H9 (cell line): ENCODE measurements at regions not wholly inside any gene's neighbourhood (a gene's known extent, or its start where the extent isn't known, plus 50 kb on each side); places are given as distances from the start of the nearest gene placed in this dataset.

ENCODE experiments used
- DNase-seq: peaks from one replicate; pipeline ENCODE4 v3.0.0-alpha.2; 2017
- H2AFZ ChIP-seq: one replicate; pipeline ENCODE4 v1.6.1; 2013; ENCODE audit warnings: mild to moderate bottlenecking, low read length, control low read depth, moderate library complexity
- H2AK5ac ChIP-seq: 2 replicates; pipeline ENCODE4 v1.6.1; 2013; ENCODE audit warnings: low read length, control low read depth, mixed read lengths; ENCODE audit not compliant: insufficient read length
- H2BK120ac ChIP-seq: one replicate; pipeline ENCODE4 v1.6.1; 2013; ENCODE audit warnings: low read depth, mild to moderate bottlenecking, low read length, control low read depth, inconsistent platforms; ENCODE audit not compliant: poor library complexity, severe bottlenecking
- H2BK12ac ChIP-seq: 2 replicates; pipeline ENCODE4 v1.6.1; 2013; ENCODE audit warnings: low read length, control low read depth, mixed read lengths, low read depth; ENCODE audit not compliant: insufficient read length
- H2BK15ac ChIP-seq: 2 replicates; pipeline ENCODE4 v1.6.1; 2013; ENCODE audit warnings: low read depth, low read length, control low read depth
- H2BK20ac ChIP-seq: one replicate; pipeline ENCODE4 v1.6.1; 2013; ENCODE audit warnings: low read depth, mild to moderate bottlenecking, low read length, control low read depth, inconsistent platforms; ENCODE audit not compliant: poor library complexity, severe bottlenecking
- H2BK5ac ChIP-seq: 2 replicates; pipeline ENCODE4 v1.6.1; 2013; ENCODE audit warnings: low read length, control low read depth, mixed read lengths; ENCODE audit not compliant: insufficient read length
- H3K14ac ChIP-seq: 2 replicates; pipeline ENCODE4 v1.6.1; 2013; ENCODE audit warnings: low read length, control low read depth; ENCODE audit not compliant: insufficient read depth
- H3K18ac ChIP-seq: 2 replicates; pipeline ENCODE4 v1.6.1; 2013; ENCODE audit warnings: low read depth, mild to moderate bottlenecking, mixed read lengths, low read length, control low read depth; ENCODE audit not compliant: insufficient read length
- H3K23ac ChIP-seq: 2 replicates; pipeline ENCODE4 v1.6.1; 2013; ENCODE audit warnings: low read length, control low read depth, mixed read lengths, low read depth; ENCODE audit not compliant: insufficient read length
- H3K23me2 ChIP-seq: 2 replicates; pipeline ENCODE4 v1.6.1; 2013; ENCODE audit warnings: low read depth, mild to moderate bottlenecking, mixed read lengths, low read length, control low read depth; ENCODE audit not compliant: insufficient read length, poor library complexity, severe bottlenecking
- H3K27ac ChIP-seq: 2 replicates; pipeline ENCODE4 v1.5.1; 2013; ENCODE audit warnings: low read length, control low read depth, mixed read lengths, low read depth; ENCODE audit not compliant: insufficient read length
- H3K27me3 ChIP-seq: 2 replicates; pipeline ENCODE4 v1.6.1; 2013; ENCODE audit warnings: low read length, control low read depth, inconsistent platforms; ENCODE audit not compliant: insufficient read depth
- H3K4ac ChIP-seq: 2 replicates; pipeline ENCODE4 v1.6.1; 2013; ENCODE audit warnings: low read depth, mild to moderate bottlenecking, control low read depth, inconsistent platforms, low read length, moderate library complexity
- H3K4me1 ChIP-seq: 2 replicates; pipeline ENCODE4 v1.6.1; 2013; ENCODE audit warnings: low read length, control low read depth, inconsistent platforms; ENCODE audit not compliant: insufficient read depth
- H3K4me2 ChIP-seq: 2 replicates; pipeline ENCODE4 v1.6.1; 2013; ENCODE audit warnings: low read length, control low read depth, mixed read lengths; ENCODE audit not compliant: insufficient read length, insufficient read depth
- H3K56ac ChIP-seq: 2 replicates; pipeline ENCODE4 v1.6.1; 2013; ENCODE audit warnings: low read depth, mild to moderate bottlenecking, mixed read lengths, low read length, control low read depth; ENCODE audit not compliant: insufficient read length
- H3K79me1 ChIP-seq: 2 replicates; pipeline ENCODE4 v1.6.1; 2013; ENCODE audit warnings: low read depth, mild to moderate bottlenecking, moderate library complexity, low read length, control low read depth, inconsistent platforms; ENCODE audit not compliant: insufficient read depth, poor library complexity, severe bottlenecking
- H3K79me2 ChIP-seq: 2 replicates; pipeline ENCODE4 v1.6.1; 2013; ENCODE audit warnings: low read length, control low read depth, inconsistent platforms; ENCODE audit not compliant: insufficient read depth
- H3K9ac ChIP-seq: 2 replicates; pipeline ENCODE4 v1.6.1; 2013; ENCODE audit warnings: low read length, control low read depth, mixed read lengths; ENCODE audit not compliant: insufficient read length; ENCODE audit errors: extremely low read depth
- H3K9me3 ChIP-seq: one replicate; pipeline ENCODE4 v1.6.1; 2013; ENCODE audit warnings: low read depth, low read length, inconsistent platforms; ENCODE audit not compliant: control insufficient read depth
- H3T11ph ChIP-seq: one replicate; pipeline ENCODE4 v1.6.1; 2013; ENCODE audit warnings: mild to moderate bottlenecking, low read length, control low read depth, inconsistent platforms
- H4K20me1 ChIP-seq: one replicate; pipeline ENCODE4 v1.6.1; 2013; ENCODE audit not compliant: control insufficient read depth, insufficient read length, insufficient read depth
- H4K5ac ChIP-seq: 2 replicates; pipeline ENCODE4 v1.6.1; 2013; ENCODE audit warnings: low read depth, mild to moderate bottlenecking, mixed read lengths, low read length, control low read depth; ENCODE audit not compliant: insufficient read length
- H4K8ac ChIP-seq: replicated peaks from 2 replicates; pipeline ENCODE4 v1.6.1; 2013; ENCODE audit warnings: low read length, control low read depth, mixed read lengths, low read depth; ENCODE audit not compliant: insufficient read length
- H4K91ac ChIP-seq: 2 replicates; pipeline ENCODE4 v1.6.1; 2013; ENCODE audit warnings: low read depth, mild to moderate bottlenecking, moderate library complexity, mixed read lengths, low read length, control low read depth; ENCODE audit not compliant: insufficient read length
- H3K27ac Mint-ChIP-seq, 3 experiments: 2 replicates in 2 of 3; 3 replicates in 1 of 3; pipeline ENCODE4 v1.8.0; 2020 to 2021; ENCODE audit warnings: mixed read lengths in 3 of 3, mild to moderate bottlenecking in 1 of 3, moderate library complexity in 1 of 3
- H3K27me3 Mint-ChIP-seq: 2 replicates; pipeline ENCODE4 v1.8.0; 2021; ENCODE audit warnings: low read depth, mild to moderate bottlenecking, moderate library complexity, mixed read lengths
- H3K36me3 Mint-ChIP-seq, 3 experiments: 2 replicates in 2 of 3; 3 replicates in 1 of 3; pipeline ENCODE4 v1.8.0; 2020 to 2021; ENCODE audit warnings: low read depth in 3 of 3, mixed read lengths in 3 of 3; ENCODE audit not compliant: insufficient read depth in 1 of 3
- H3K4me1 Mint-ChIP-seq, 2 experiments: 2 replicates each; pipeline ENCODE4 v1.8.0; 2020; ENCODE audit warnings: mixed read lengths in 2 of 2
- H3K4me3 Mint-ChIP-seq, 2 experiments: 2 replicates in 1 of 2; 3 replicates in 1 of 2; pipeline ENCODE4 v1.8.0; 2020 to 2021; ENCODE audit warnings: mild to moderate bottlenecking in 2 of 2, mixed read lengths in 2 of 2, moderate library complexity in 1 of 2
- H3K9me3 Mint-ChIP-seq, 2 experiments: 2 replicates in 1 of 2; 3 replicates in 1 of 2; pipeline ENCODE4 v1.8.0; 2020; ENCODE audit warnings: mild to moderate bottlenecking in 2 of 2, mixed read lengths in 2 of 2, moderate library complexity in 1 of 2
- WGBS: extraction: QIAGEN DNeasy Blood & Tissue Kit; methylation state at CpG from one replicate; pipeline ENCODE4 v1.1.7; 2013; ENCODE audit warnings: missing lambda C conversion rate, low lambda C conversion rate, mixed read lengths; ENCODE audit not compliant: insufficient read length; ENCODE audit errors: extremely low coverage; 5-methylcytosine and 5-hydroxymethylcytosine counted together
- TF ChIP-seq, protein P1 (sequence below): fragments of 200-600 bp; sonication (generic); conservative IDR thresholded peaks from 3 replicates; pipeline ENCODE4 v1.8.0; 2021; ENCODE audit warnings: antibody characterized with exemption, mild to moderate bottlenecking

DNA sequence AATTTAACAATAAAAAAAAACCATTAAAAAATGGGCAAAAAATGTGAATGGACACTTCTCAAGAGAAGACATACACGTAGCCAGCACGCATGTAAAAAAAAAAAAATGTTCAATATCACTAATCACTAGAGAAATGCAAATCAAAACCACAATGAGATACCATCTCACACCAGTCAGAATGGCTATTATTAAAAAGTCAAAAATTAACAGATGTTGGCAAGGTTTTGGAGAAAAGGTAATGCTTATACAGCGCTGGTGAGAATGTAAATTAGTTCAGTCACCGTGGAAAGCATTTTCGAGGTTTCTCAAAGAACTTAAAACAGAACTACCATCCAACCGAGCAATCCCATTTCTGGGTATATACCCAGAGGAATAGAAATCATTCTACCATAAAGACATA is 1091.5 kb upstream of the B3GALT2 start:
- no peaks in the 10 kb centered on the region for H3K23me2 ChIP-seq
- H3K27ac Mint-ChIP-seq, result no peak overlapping the region
- no peak overlapping the region for H2BK20ac ChIP-seq
- no peak overlapping the region for H2BK12ac ChIP-seq
- H3K4me1 ChIP-seq, result no peaks in the 10 kb centered on the region
- H3K4ac ChIP-seq, result no peak overlapping the region
- no peaks in the 10 kb centered on the region for H3K27me3 Mint-ChIP-seq
- no peak overlapping the region for H2BK120ac ChIP-seq
- H3K56ac ChIP-seq, result no peak overlapping the region
- no peak overlapping the region for H2AK5ac ChIP-seq
- no peak overlapping the region for H4K8ac ChIP-seq
- no peaks in the 10 kb centered on the region for H4K20me1 ChIP-seq
- H3K9ac ChIP-seq, result no peak overlapping the region
- DNase-seq, result no peak
- H2BK15ac ChIP-seq, result no peak overlapping the region
- no peaks in the 10 kb centered on the region for H3K79me1 ChIP-seq
- no peak overlapping the region for H3K4me2 ChIP-seq
- WGBS, result no CpG with 5 or more reads among the region's 6 CpGs
- H3K27ac ChIP-seq, result no peak overlapping the region
- no peak overlapping the region for H3K4me3 Mint-ChIP-seq
- H3K27me3 ChIP-seq, result no peaks in the 10 kb centered on the region
- H3K23ac ChIP-seq, result no peak overlapping the region
- H3K4me1 Mint-ChIP-seq, result no peaks in the 10 kb centered on the region
- H4K5ac ChIP-seq, result no peak overlapping the region
- no peak overlapping the region for H2BK5ac ChIP-seq
- no peak overlapping the region for H3K18ac ChIP-seq
- H2AFZ ChIP-seq, result no peak overlapping the region
- H4K91ac ChIP-seq, result no peak overlapping the region
- H3K9me3 Mint-ChIP-seq, result peaks cover 2 to 3% of the 10 kb centered on the region in 2 experiments; a peak in 3 of 5 replicates
- no peaks in the 10 kb centered on the region for H3K9me3 ChIP-seq
- H3K79me2 ChIP-seq, result no peaks in the 10 kb centered on the region
- no peaks in the 10 kb centered on the region for H3K36me3 Mint-ChIP-seq
- TF ChIP-seq, protein P1, sequence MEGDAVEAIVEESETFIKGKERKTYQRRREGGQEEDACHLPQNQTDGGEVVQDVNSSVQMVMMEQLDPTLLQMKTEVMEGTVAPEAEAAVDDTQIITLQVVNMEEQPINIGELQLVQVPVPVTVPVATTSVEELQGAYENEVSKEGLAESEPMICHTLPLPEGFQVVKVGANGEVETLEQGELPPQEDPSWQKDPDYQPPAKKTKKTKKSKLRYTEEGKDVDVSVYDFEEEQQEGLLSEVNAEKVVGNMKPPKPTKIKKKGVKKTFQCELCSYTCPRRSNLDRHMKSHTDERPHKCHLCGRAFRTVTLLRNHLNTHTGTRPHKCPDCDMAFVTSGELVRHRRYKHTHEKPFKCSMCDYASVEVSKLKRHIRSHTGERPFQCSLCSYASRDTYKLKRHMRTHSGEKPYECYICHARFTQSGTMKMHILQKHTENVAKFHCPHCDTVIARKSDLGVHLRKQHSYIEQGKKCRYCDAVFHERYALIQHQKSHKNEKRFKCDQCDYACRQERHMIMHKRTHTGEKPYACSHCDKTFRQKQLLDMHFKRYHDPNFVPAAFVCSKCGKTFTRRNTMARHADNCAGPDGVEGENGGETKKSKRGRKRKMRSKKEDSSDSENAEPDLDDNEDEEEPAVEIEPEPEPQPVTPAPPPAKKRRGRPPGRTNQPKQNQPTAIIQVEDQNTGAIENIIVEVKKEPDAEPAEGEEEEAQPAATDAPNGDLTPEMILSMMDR, result no peak
- no peak overlapping the region for H3T11ph ChIP-seq
- H3K14ac ChIP-seq, result no peak overlapping the region
